T-helper 1 cell (primary cell): ENCODE measurements at regions not wholly inside any gene's neighbourhood (a gene's known extent, or its start where the extent isn't known, plus 50 kb on each side); places are given as distances from the start of the nearest gene placed in this dataset.

Experiments used
- DNase-seq, 5 donors: peaks; one replicate each; pipeline ENCODE4 v3.0.0-alpha.2; 2012 to 2020

DNA sequence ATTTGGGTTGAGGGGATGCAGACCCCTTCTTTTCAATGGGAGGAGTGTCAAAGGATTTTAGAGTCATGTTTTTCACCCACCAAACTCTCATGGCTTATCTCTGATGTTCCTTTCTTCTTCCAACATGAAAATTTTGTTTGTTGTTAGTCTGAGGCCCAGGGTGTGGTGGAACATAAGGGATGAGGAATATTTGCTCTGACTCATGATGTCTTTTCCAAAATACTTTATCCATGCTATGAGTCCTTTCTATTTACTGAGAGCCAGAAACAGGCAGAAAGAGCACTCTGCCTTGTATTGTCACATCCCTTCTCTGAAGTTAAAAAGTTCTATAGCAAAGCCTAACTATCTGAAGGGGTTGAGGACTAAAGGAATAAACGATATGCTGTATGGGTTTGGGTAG, 61.6 kb upstream of the GYPA start:
- DNase-seq: no peak

- no peak for DNase-seq
These were observed 62.6 kb upstream of the GYPA start for GRCh38 chr4:144203155-144203554.

DNA sequence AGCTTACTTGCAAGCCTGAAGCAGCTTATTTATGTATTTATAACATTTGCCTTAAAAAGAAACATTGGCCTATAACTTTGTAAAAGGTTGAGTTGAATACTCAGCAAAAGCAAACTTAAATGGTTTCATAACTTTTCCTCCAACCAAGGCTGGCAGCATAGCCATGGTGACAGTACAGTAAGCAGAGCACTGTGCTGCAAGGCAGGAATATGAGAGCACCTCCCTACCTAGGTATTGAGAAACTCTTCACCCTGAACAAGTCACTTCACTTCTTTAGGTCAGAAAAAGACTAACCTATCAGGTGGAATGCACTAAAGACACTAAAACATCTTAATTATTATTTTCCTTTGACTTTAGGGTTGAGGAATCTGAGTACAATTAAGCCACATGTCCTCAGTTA, 63.9 kb upstream of the GYPA start:
- DNase-seq: no peak

GRCh38 chr4:144206711-144207110, 66.2 kb upstream of the GYPA start:
- no peak for DNase-seq

DNA sequence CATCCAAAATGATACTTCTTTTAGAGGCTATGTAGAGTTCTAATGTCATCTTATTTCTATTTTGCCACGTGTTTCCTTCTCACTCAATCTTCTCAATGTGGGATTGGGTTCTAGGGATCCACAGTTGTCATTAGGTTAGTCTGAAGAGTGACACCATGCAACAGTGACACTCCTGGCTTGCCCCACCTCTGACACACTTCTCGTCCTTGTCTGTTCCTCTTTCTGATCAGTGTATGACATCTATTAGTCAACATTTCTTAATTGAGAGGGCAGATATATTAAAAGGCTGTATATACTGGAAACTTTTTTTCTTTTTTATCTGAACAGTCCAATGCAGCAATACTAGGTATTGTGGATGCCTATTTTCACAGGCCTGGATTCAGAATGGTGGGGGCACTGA, 67.6 kb upstream of the GYPA start:
- DNase-seq: no peak

GRCh38 chr4:144209491-144209890, 69.0 kb upstream of the GYPA start:
- DNase-seq: no peak

DNA sequence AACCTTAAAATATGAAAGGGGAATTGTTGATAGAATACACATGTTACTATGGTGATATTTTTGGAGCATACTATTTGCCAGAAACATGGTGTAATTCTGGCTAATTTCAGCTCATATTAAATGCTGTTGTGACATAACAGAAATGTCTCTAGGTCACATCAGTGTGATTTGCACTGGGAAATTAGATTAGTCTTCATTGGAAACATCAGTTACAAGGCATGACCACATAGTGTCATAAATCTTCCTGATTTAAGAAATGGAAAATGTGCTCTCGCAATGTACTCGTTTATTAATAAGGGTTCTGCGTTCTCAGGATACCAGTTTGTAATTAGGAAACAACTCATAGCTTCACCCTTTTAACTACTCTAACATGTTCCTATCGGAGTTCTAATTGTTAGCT, 72.9 kb upstream of the GYPA start:
- no peak for DNase-seq

DNA sequence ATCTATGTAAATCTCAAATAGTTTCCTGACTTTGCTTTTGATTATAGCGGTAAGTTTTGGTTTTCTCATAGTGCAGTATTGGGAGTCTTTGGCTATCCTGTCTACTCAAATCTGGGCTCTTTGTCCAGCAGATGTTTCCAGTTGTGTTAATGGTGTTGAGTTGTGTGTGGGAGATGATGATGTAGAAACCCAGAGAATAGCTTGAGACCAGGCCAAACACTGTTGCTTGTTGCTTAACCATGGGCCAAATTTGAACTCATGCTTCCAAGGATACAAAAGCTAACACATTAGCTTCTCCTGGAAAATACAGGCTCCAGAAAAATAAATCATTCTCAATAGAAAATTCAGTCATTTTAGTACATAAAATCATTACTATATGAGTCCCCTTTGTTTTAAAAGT, 82.6 kb upstream of the GYPA start:
- DNase-seq: no peak

DNA sequence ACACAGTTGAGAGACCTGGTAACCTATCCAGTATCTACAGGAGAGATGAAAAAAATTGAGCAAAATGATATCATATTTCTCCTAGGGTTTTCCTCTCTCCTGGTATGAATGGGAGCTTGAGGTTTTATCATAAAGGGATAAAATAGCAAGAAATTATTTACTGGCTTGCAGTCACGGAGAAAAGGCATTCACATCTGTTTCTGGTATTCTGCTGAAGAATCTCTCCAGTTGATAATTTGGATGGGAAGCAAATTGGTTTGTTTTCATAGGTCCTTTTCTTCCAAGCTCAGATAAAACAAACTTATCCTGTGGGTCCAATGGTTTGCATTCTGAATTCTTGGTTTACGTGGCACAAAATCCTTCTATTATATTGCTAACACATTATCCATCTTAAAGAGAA, 83.1 kb upstream of the GYPA start:
- no peak for DNase-seq

DNA sequence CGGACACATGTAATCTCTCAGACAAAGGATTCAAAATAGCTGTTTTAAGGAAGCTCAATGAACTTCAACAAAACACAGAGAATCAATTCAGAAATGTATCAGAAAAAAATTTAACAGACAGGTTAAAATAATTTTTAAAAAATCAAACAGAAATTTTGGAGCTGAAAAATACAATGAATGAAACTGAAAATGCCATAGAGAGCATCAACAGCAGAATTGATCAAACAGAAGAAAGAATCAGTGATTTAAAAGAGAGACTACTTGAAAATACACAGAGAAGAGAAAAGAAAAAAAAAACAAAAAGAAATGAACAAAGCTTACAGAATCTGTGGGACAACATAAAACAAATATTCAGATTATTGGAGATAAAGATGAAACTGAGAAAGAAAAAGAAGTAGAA, 118.8 kb upstream of the GYPA start:
- no peak for DNase-seq

DNA sequence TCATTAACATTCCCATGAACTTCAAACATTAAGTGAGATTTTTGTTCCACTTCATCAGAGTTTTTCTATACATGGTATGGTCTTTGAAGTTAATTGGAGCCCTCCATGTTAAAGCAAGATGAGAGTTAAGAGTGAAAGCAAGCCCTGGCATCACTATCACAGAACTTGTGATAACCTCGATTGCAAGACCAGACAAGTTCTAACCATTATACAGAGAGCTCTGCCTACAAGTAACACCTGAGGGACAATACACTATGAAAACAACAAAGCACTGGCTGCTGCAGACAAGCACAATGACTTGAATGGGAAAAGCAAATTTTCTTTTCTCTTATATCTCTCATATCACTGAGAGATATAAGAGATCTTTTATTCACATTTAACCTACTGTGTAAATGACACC, 126.6 kb upstream of the GYPA start:
- DNase-seq: no peak

- no peak for DNase-seq
These were observed 140.2 kb upstream of the GYPA start for GRCh38 chr4:144280688-144281087.

GRCh38 chr4:144283526-144283925, 143.0 kb upstream of the GYPA start:
- no peak for DNase-seq

GRCh38 chr4:144284026-144284425, 143.5 kb upstream of the GYPA start:
- no peak for DNase-seq

DNA sequence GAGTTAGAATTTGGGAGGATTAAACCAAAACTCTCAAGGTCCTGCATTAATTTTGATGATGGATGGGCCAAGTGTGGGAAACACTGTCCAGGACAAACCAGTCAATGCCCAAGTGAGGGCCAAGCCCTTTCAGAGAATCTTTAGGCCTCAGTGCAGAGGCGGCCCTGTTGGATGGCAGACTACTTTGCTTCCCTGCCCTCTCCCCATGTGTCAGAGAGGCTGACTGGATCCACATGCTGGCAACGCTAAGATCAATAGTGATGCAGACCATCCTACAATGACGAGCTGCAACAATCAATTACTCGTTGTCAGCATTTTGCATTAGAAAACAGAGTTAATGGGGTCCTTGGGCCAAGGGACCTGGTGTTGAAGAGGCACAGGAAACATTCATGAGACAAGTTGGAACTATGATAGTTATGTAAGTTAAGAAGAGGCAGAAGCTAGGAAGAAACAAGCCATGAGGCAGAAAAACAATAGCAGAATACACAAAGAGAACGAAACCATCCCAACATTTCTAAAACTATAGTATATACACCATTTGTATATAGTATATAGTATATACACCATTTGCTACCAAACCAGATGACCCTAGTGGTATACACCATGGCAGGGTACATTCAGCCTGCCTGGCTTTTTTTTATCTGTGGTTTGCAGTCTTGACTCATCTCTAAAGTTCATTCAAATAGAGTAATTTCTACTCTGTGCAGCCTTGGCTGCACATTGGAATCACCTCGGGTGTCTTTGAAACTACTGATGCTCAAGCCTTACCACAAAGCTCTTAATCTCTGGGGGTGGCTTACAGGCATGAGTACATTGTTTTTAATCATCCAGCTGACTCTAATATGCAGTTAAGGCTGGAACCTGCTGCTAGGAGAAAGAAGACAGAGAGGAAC, 147.7 kb upstream of the GYPA start:
- no peak for DNase-seq

DNA sequence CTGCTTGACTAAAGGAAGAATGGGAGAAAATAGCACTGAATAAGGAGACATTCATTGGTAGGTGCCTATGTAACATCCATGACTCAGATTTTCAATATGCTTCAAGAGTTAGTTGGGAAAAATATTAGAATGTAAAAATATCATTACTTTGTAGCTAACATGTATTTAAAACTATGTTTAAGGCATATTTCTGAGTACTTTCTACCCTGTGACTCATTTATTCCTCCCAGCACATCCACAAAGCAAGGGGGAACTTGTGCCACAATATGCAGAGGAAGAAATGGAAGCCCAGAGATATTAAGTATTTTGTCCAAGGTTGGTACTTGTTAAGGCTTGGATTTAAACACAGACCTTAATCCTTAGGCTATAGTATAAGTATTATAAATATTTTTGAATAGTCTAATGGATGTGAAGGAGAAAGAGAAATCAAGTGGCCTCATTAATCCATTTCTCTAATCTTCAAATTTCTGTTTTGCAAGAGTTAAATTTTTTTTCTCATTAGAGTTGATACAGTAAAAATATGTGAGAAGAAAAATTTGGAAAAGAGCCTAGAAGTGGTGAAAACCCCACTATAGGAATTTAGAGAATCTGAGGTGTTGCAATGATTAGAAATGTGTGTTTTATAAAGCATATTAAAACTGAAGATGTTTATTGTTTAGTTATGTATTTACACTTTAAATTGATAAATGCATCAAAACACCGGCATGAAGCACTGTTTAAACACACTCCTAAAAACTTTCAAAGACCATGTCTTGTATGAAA, 149.3 kb upstream of the GYPA start:
- DNase-seq: no peak

GRCh38 chr4:144291164-144291563, 150.6 kb upstream of the GYPA start:
- no peak for DNase-seq

GRCh38 chr4:144294211-144294610, 153.7 kb upstream of the GYPA start:
- no peak for DNase-seq

DNA sequence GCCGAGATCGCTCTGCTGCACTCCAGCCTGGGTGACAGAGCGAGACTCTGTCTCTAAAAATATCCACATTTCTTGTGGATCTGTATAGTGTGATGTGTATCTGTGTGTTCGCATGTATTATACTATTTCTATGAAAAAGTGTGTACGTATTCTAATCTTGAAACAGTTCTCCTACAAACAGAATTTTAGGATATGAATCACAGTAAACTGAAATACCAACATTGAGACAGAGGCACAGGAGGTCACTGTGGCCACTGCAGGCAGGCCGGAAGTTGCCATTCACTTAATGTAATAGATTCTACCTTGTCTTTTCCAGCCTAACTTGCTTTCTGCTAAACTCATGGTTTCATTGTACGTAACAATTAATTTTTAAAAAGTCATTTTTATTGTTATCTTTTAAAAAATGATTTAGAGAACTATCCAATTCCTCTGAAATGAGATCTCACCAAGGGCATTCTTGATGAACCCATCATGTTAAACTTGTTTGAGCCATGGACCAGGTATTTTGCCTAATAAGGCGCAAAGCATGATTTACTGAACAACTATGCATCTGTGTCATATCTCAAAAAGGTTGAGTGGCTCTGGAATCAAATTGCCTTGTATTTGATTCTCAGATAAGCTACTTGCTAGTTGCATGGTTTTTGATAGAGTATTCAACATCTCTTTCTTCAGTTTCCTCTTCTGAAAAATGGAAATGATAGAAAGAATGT, 154.9 kb upstream of the GYPA start:
- DNase-seq: no peak

DNA sequence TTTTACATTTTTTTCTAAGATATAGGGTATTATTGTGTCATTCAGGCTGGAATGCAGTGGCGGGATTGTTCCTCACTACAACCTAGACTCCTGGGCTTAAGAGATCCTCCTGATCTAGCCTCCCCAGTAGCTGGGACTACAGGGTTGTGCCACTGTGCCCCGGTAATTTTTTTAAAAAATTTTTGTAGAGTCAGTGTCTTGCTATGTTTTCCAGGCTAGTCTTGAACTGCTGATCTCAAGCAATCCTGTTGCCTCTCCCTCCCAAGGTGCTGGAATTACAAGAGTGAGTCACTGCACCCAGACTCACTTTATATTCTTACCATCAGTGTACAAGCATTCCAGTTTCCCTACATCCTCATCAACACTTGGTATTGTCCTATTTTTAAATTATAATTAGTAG, 156.4 kb upstream of the GYPA start:
- DNase-seq: no peak

DNA sequence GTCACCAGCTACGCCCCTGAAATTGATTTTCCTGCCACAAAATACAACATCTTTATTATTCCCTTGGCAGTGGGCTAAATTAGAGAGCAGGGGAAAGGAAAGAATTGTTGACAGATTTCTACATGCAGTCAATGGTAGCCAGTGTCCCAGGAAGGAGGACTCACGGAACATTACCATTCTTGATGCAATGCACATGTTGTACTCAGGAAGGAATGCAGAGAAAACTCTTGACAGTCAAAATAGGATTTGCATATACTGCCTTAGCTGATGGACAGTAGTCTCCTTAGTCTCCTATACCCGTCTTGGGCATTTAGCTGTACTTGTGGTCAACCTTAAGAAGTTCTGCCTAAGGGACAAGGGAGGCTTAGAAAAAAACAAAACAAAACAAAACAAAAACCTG, 158.0 kb upstream of the GYPA start:
- no peak for DNase-seq

DNA sequence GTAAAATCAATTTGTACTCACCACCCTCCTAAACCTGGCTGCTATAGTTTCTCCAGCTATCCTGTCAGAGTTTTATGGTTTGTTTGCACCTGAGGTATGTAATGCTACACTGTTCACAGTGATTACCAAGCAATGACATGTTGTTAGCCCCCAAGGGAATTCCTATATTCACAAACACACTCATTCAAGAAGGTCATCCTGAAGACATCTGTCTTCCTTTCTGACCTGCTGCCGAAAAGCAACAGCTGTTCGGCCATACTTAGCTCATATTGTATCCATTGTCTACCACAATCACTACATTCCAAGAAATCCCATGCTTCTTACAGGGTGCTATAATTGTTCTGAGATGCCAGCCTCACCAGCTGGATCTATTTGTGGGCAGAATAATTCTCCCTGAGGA, 160.1 kb upstream of the GYPA start:
- no peak for DNase-seq

- no peak for DNase-seq
These were observed 162.4 kb upstream of the GYPA start for GRCh38 chr4:144302704-144303536.
